H9 (cell line): ENCODE measurements at regions not wholly inside any gene's neighbourhood (a gene's known extent, or its start where the extent isn't known, plus 50 kb on each side); places are given as distances from the start of the nearest gene placed in this dataset.

Source experiments
- DNase-seq: peaks from one replicate; pipeline ENCODE4 v3.0.0-alpha.2; 2017
- H2AFZ ChIP-seq: one replicate; pipeline ENCODE4 v1.6.1; 2013; ENCODE audit warnings: mild to moderate bottlenecking, low read length, control low read depth, moderate library complexity
- H2AK5ac ChIP-seq: 2 replicates; pipeline ENCODE4 v1.6.1; 2013; ENCODE audit warnings: low read length, control low read depth, mixed read lengths; ENCODE audit not compliant: insufficient read length
- H2BK120ac ChIP-seq: one replicate; pipeline ENCODE4 v1.6.1; 2013; ENCODE audit warnings: low read depth, mild to moderate bottlenecking, low read length, control low read depth, inconsistent platforms; ENCODE audit not compliant: poor library complexity, severe bottlenecking
- H2BK12ac ChIP-seq: 2 replicates; pipeline ENCODE4 v1.6.1; 2013; ENCODE audit warnings: low read length, control low read depth, mixed read lengths, low read depth; ENCODE audit not compliant: insufficient read length
- H2BK15ac ChIP-seq: 2 replicates; pipeline ENCODE4 v1.6.1; 2013; ENCODE audit warnings: low read depth, low read length, control low read depth
- H2BK20ac ChIP-seq: one replicate; pipeline ENCODE4 v1.6.1; 2013; ENCODE audit warnings: low read depth, mild to moderate bottlenecking, low read length, control low read depth, inconsistent platforms; ENCODE audit not compliant: poor library complexity, severe bottlenecking
- H2BK5ac ChIP-seq: 2 replicates; pipeline ENCODE4 v1.6.1; 2013; ENCODE audit warnings: low read length, control low read depth, mixed read lengths; ENCODE audit not compliant: insufficient read length
- H3K14ac ChIP-seq: 2 replicates; pipeline ENCODE4 v1.6.1; 2013; ENCODE audit warnings: low read length, control low read depth; ENCODE audit not compliant: insufficient read depth
- H3K18ac ChIP-seq: 2 replicates; pipeline ENCODE4 v1.6.1; 2013; ENCODE audit warnings: low read depth, mild to moderate bottlenecking, mixed read lengths, low read length, control low read depth; ENCODE audit not compliant: insufficient read length
- H3K23ac ChIP-seq: 2 replicates; pipeline ENCODE4 v1.6.1; 2013; ENCODE audit warnings: low read length, control low read depth, mixed read lengths, low read depth; ENCODE audit not compliant: insufficient read length
- H3K23me2 ChIP-seq: 2 replicates; pipeline ENCODE4 v1.6.1; 2013; ENCODE audit warnings: low read depth, mild to moderate bottlenecking, mixed read lengths, low read length, control low read depth; ENCODE audit not compliant: insufficient read length, poor library complexity, severe bottlenecking
- H3K27ac ChIP-seq: 2 replicates; pipeline ENCODE4 v1.5.1; 2013; ENCODE audit warnings: low read length, control low read depth, mixed read lengths, low read depth; ENCODE audit not compliant: insufficient read length
- H3K27me3 ChIP-seq: 2 replicates; pipeline ENCODE4 v1.6.1; 2013; ENCODE audit warnings: low read length, control low read depth, inconsistent platforms; ENCODE audit not compliant: insufficient read depth
- H3K4ac ChIP-seq: 2 replicates; pipeline ENCODE4 v1.6.1; 2013; ENCODE audit warnings: low read depth, mild to moderate bottlenecking, control low read depth, inconsistent platforms, low read length, moderate library complexity
- H3K4me1 ChIP-seq: 2 replicates; pipeline ENCODE4 v1.6.1; 2013; ENCODE audit warnings: low read length, control low read depth, inconsistent platforms; ENCODE audit not compliant: insufficient read depth
- H3K4me2 ChIP-seq: 2 replicates; pipeline ENCODE4 v1.6.1; 2013; ENCODE audit warnings: low read length, control low read depth, mixed read lengths; ENCODE audit not compliant: insufficient read length, insufficient read depth
- H3K56ac ChIP-seq: 2 replicates; pipeline ENCODE4 v1.6.1; 2013; ENCODE audit warnings: low read depth, mild to moderate bottlenecking, mixed read lengths, low read length, control low read depth; ENCODE audit not compliant: insufficient read length
- H3K79me1 ChIP-seq: 2 replicates; pipeline ENCODE4 v1.6.1; 2013; ENCODE audit warnings: low read depth, mild to moderate bottlenecking, moderate library complexity, low read length, control low read depth, inconsistent platforms; ENCODE audit not compliant: insufficient read depth, poor library complexity, severe bottlenecking
- H3K79me2 ChIP-seq: 2 replicates; pipeline ENCODE4 v1.6.1; 2013; ENCODE audit warnings: low read length, control low read depth, inconsistent platforms; ENCODE audit not compliant: insufficient read depth
- H3K9ac ChIP-seq: 2 replicates; pipeline ENCODE4 v1.6.1; 2013; ENCODE audit warnings: low read length, control low read depth, mixed read lengths; ENCODE audit not compliant: insufficient read length; ENCODE audit errors: extremely low read depth
- H3K9me3 ChIP-seq: one replicate; pipeline ENCODE4 v1.6.1; 2013; ENCODE audit warnings: low read depth, low read length, inconsistent platforms; ENCODE audit not compliant: control insufficient read depth
- H3T11ph ChIP-seq: one replicate; pipeline ENCODE4 v1.6.1; 2013; ENCODE audit warnings: mild to moderate bottlenecking, low read length, control low read depth, inconsistent platforms
- H4K20me1 ChIP-seq: one replicate; pipeline ENCODE4 v1.6.1; 2013; ENCODE audit not compliant: control insufficient read depth, insufficient read length, insufficient read depth
- H4K5ac ChIP-seq: 2 replicates; pipeline ENCODE4 v1.6.1; 2013; ENCODE audit warnings: low read depth, mild to moderate bottlenecking, mixed read lengths, low read length, control low read depth; ENCODE audit not compliant: insufficient read length
- H4K8ac ChIP-seq: replicated peaks from 2 replicates; pipeline ENCODE4 v1.6.1; 2013; ENCODE audit warnings: low read length, control low read depth, mixed read lengths, low read depth; ENCODE audit not compliant: insufficient read length
- H4K91ac ChIP-seq: 2 replicates; pipeline ENCODE4 v1.6.1; 2013; ENCODE audit warnings: low read depth, mild to moderate bottlenecking, moderate library complexity, mixed read lengths, low read length, control low read depth; ENCODE audit not compliant: insufficient read length
- H3K27ac Mint-ChIP-seq, 3 experiments: 2 replicates in 2 of 3; 3 replicates in 1 of 3; pipeline ENCODE4 v1.8.0; 2020 to 2021; ENCODE audit warnings: mixed read lengths in 3 of 3, mild to moderate bottlenecking in 1 of 3, moderate library complexity in 1 of 3
- H3K27me3 Mint-ChIP-seq: 2 replicates; pipeline ENCODE4 v1.8.0; 2021; ENCODE audit warnings: low read depth, mild to moderate bottlenecking, moderate library complexity, mixed read lengths
- H3K36me3 Mint-ChIP-seq, 3 experiments: 2 replicates in 2 of 3; 3 replicates in 1 of 3; pipeline ENCODE4 v1.8.0; 2020 to 2021; ENCODE audit warnings: low read depth in 3 of 3, mixed read lengths in 3 of 3; ENCODE audit not compliant: insufficient read depth in 1 of 3
- H3K4me1 Mint-ChIP-seq, 2 experiments: 2 replicates each; pipeline ENCODE4 v1.8.0; 2020; ENCODE audit warnings: mixed read lengths in 2 of 2
- H3K4me3 Mint-ChIP-seq, 2 experiments: 2 replicates in 1 of 2; 3 replicates in 1 of 2; pipeline ENCODE4 v1.8.0; 2020 to 2021; ENCODE audit warnings: mild to moderate bottlenecking in 2 of 2, mixed read lengths in 2 of 2, moderate library complexity in 1 of 2
- H3K9me3 Mint-ChIP-seq, 2 experiments: 2 replicates in 1 of 2; 3 replicates in 1 of 2; pipeline ENCODE4 v1.8.0; 2020; ENCODE audit warnings: mild to moderate bottlenecking in 2 of 2, mixed read lengths in 2 of 2, moderate library complexity in 1 of 2
- WGBS: extraction: QIAGEN DNeasy Blood & Tissue Kit; methylation state at CpG from one replicate; pipeline ENCODE4 v1.1.7; 2013; ENCODE audit warnings: missing lambda C conversion rate, low lambda C conversion rate, mixed read lengths; ENCODE audit not compliant: insufficient read length; ENCODE audit errors: extremely low coverage; 5-methylcytosine and 5-hydroxymethylcytosine counted together
- TF ChIP-seq, protein P1 (sequence below): fragments of 200-600 bp; sonication (generic); conservative IDR thresholded peaks from 3 replicates; pipeline ENCODE4 v1.8.0; 2021; ENCODE audit warnings: antibody characterized with exemption, mild to moderate bottlenecking

DNA sequence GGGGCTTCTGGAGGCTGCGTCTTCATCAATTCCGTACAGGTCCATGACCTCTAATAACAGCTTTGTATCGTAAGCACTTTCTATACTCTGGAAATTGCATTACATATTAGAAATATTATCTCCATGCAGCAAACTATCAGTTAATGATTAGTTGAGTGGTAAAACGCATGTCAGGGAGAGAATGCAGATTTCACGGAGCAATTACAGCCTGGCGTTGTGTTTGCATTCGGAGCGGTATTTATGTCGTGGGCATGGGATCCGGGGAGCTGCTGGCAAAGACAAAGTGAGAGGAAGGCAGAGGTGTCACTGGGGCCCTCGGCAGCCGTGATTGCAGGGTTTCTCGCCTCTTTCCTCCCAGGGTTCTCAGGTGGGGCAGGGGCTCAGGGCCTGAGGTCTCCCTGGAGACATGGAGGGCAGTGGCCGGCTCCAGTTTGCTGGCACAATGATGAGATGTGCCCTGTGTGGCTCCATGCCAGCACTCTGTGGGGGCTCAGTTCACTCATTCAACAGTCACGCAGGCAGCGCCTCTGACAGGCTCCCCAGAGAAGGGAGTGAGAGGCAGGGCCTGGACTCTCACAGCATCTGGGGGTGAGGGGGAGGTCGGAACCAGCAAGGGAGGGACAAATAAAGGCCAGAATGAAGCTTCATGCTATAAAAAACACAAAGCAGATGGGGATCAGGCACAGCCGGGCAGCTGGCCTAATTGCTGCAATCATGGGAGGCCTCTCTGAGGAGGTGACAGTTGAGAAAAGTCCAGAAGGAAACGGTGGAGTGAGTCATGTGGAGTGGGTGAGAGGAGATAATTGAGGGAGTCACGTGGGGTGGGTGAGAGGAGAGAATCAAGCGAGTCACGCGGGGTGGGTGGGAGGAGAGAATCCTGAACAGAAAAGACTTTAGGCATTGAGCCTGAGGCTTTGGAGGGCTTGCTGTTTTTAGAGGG, 1002.7 kb downstream of the BRD1 start:
- no peak overlapping the region for H2AFZ ChIP-seq
- no peak overlapping the region for H3K4me3 Mint-ChIP-seq
- H4K8ac ChIP-seq: no peak overlapping the region
- H3K4me2 ChIP-seq: no peak overlapping the region
- no peak overlapping the region for H3K18ac ChIP-seq
- H3K79me2 ChIP-seq: no peaks in the 10 kb centered on the region
- H3T11ph ChIP-seq: no peak overlapping the region
- H3K9me3 Mint-ChIP-seq: peaks cover 5 to 7% of the 10 kb centered on the region in 2 experiments; a peak in 3 of 5 replicates
- no peak for DNase-seq
- H3K27ac ChIP-seq: no peak overlapping the region
- no peak overlapping the region for H2BK15ac ChIP-seq
- H3K23ac ChIP-seq: no peak overlapping the region
- H3K4me1 ChIP-seq: no peaks in the 10 kb centered on the region
- H2AK5ac ChIP-seq: no peak overlapping the region
- H2BK5ac ChIP-seq: no peak overlapping the region
- H4K5ac ChIP-seq: no peak overlapping the region
- no peak overlapping the region for H3K4ac ChIP-seq
- no peaks in the 10 kb centered on the region for H3K9me3 ChIP-seq
- peaks cover 0 to 4% (median 2%) of the 10 kb centered on the region in 3 experiments; a peak in 2 of 7 replicates for H3K36me3 Mint-ChIP-seq
- H3K27me3 Mint-ChIP-seq: no peaks in the 10 kb centered on the region; the same call in 1 of the 2 replicates
- no peak overlapping the region for H3K9ac ChIP-seq
- peak overlapping the region in 2 of 3 experiments; percentile 70 to 94; a peak in 3 of 7 replicates for H3K27ac Mint-ChIP-seq
- no peaks in the 10 kb centered on the region for H3K79me1 ChIP-seq
- H3K56ac ChIP-seq: no peak overlapping the region
- no peak overlapping the region for H4K91ac ChIP-seq
- no peaks in the 10 kb centered on the region for H3K23me2 ChIP-seq
- no CpG with 5 or more reads among the region's 23 CpGs for WGBS
- H4K20me1 ChIP-seq: no peaks in the 10 kb centered on the region
- H3K14ac ChIP-seq: peak overlapping the region; percentile 41; the same call in 1 of the 2 replicates
- H3K27me3 ChIP-seq: no peaks in the 10 kb centered on the region
- H2BK12ac ChIP-seq: no peak overlapping the region
- TF ChIP-seq, protein P1, sequence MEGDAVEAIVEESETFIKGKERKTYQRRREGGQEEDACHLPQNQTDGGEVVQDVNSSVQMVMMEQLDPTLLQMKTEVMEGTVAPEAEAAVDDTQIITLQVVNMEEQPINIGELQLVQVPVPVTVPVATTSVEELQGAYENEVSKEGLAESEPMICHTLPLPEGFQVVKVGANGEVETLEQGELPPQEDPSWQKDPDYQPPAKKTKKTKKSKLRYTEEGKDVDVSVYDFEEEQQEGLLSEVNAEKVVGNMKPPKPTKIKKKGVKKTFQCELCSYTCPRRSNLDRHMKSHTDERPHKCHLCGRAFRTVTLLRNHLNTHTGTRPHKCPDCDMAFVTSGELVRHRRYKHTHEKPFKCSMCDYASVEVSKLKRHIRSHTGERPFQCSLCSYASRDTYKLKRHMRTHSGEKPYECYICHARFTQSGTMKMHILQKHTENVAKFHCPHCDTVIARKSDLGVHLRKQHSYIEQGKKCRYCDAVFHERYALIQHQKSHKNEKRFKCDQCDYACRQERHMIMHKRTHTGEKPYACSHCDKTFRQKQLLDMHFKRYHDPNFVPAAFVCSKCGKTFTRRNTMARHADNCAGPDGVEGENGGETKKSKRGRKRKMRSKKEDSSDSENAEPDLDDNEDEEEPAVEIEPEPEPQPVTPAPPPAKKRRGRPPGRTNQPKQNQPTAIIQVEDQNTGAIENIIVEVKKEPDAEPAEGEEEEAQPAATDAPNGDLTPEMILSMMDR: no peak
- H3K4me1 Mint-ChIP-seq: peaks cover 8 to 13% of the 10 kb centered on the region in 2 experiments
- no peak overlapping the region for H2BK20ac ChIP-seq
- no peak overlapping the region for H2BK120ac ChIP-seq
